ENCODE measurements at regions not wholly inside any gene's neighbourhood (a gene's known extent, or its start where the extent isn't known, plus 50 kb on each side); places are given as distances from the start of the nearest gene placed in this dataset.

DNA sequence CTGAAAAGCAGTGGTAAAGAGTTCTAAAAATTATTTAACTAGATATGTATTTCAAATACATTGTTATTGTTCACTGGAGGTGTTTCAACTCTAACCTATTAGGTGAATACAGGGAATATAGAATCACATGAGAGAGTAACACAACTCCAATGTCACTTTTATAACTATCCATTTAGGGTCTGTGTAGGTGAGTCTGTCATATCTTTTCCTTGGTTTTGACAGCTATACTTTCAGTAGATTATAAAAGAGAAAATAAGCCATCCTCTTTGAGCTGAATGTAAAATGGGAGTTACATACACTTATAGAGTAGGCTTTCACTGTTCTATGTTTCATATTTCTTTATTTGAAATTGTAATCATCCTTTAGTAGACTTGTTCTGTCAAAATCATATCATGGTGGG is 2321.0 kb downstream of the PCDH9 start:
- Histone ChIP-seq H3K9me3 (no peaks in the 10 kb centered on the region), H3K4me1 (no peaks in the 10 kb centered on the region), H3K27me3 (no peaks in the 10 kb centered on the region), H3K9ac (ENCODE audit: low read depth in 2 of 2, low read length in 2 of 2) (no peak overlapping the region), H3K36me3 (no peaks in the 10 kb centered on the region), H3K4me3 (no peak overlapping the region), H3K27ac (no peak overlapping the region)
- intact Hi-C loops (cut with DNase I), result no loop called here
- DNase-seq, result no peak
- TF ChIP-seq, protein P1, sequence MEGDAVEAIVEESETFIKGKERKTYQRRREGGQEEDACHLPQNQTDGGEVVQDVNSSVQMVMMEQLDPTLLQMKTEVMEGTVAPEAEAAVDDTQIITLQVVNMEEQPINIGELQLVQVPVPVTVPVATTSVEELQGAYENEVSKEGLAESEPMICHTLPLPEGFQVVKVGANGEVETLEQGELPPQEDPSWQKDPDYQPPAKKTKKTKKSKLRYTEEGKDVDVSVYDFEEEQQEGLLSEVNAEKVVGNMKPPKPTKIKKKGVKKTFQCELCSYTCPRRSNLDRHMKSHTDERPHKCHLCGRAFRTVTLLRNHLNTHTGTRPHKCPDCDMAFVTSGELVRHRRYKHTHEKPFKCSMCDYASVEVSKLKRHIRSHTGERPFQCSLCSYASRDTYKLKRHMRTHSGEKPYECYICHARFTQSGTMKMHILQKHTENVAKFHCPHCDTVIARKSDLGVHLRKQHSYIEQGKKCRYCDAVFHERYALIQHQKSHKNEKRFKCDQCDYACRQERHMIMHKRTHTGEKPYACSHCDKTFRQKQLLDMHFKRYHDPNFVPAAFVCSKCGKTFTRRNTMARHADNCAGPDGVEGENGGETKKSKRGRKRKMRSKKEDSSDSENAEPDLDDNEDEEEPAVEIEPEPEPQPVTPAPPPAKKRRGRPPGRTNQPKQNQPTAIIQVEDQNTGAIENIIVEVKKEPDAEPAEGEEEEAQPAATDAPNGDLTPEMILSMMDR (IDR thresholded peaks at IDR 0.05), result no peak

DNA sequence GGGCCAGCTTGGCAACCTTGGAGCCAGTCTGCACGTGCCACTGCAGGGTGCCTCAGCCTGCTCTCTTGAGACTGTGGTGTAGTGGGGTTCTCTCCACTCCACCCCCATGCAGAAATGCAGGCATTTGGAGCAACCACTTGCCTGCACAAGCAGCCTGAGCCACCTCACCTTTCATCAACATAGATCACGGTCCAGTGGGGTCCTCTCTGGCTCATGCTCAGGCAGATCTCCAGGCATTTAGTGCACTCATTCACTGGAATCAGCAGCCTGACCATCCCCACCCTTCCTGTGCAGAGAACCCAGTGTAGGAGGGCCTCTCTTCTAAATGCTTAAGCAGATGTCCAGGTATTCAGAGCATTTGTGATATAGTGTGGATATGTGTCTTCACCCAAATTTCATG is 2330.1 kb downstream of the PCDH9 start:
- Histone ChIP-seq H3K4me3 (no peak overlapping the region), H3K4me1 (no peaks in the 10 kb centered on the region), H3K27ac (no peak overlapping the region), H3K27me3 (no peaks in the 10 kb centered on the region), H3K9me3 (no peaks in the 10 kb centered on the region), H3K36me3 (no peaks in the 10 kb centered on the region), H3K9ac (ENCODE audit: low read depth in 2 of 2, low read length in 2 of 2) (no peak overlapping the region)
- TF ChIP-seq, protein P1 (IDR thresholded peaks at IDR 0.05), result no peak
- intact Hi-C loops (cut with DNase I), result no loop called here
- DNase-seq, result no peak

DNA sequence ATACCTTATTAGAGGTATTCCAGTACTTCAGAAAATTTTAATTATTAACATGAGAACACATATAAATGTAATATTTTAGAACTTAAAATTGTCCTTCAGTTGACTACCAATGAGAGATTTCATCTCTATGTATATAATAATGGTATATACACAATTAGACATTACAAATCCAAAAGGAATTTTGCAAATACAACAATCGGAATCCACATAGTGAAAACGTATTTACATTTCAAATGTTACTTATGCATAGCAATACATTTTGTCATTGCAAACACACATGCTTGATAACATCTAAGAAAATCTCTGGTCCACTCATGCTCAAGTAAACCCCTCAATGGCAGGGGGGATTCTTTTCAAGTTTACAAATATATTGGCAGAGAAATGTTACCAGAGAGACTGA is 2345.2 kb downstream of the PCDH9 start:
- Histone ChIP-seq H3K36me3 (no peaks in the 10 kb centered on the region), H3K27ac (no peak overlapping the region), H3K9me3 (no peaks in the 10 kb centered on the region), H3K4me3 (no peak overlapping the region), H3K27me3 (no peaks in the 10 kb centered on the region), H3K9ac (ENCODE audit: low read depth in 2 of 2, low read length in 2 of 2) (no peak overlapping the region), H3K4me1 (no peaks in the 10 kb centered on the region)
- TF ChIP-seq, protein P1 (IDR thresholded peaks at IDR 0.05), result no peak
- DNase-seq, result no peak
- intact Hi-C loops (cut with DNase I), result no loop called here

DNA sequence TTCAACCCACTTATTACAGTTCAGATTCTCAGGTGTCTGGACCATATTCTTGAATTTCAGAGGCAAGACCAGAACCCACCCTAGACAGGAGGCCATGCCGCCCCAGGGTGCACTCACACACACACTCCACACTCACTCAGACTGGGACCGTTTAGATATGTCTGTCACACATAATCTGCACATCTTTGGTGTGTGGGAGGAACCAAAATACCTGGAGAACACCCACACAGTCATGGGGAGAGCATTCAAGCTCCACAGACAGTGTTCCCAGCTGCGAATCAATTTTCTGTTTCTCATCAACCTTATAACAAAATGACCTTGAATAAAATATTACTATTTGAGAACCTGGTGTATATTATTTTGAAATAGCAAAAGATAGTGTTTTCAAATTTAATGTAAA is 2353.0 kb downstream of the PCDH9 start:
- Histone ChIP-seq H3K9ac (ENCODE audit: low read depth in 2 of 2, low read length in 2 of 2) (no peak overlapping the region), H3K4me1 (no peaks in the 10 kb centered on the region), H3K36me3 (no peaks in the 10 kb centered on the region), H3K9me3 (no peaks in the 10 kb centered on the region), H3K27ac (no peak overlapping the region), H3K27me3 (no peaks in the 10 kb centered on the region), H3K4me3 (no peak overlapping the region)
- intact Hi-C loops (cut with DNase I), result no loop called here
- TF ChIP-seq, protein P1 (IDR thresholded peaks at IDR 0.05), result no peak
- no peak for DNase-seq

DNA sequence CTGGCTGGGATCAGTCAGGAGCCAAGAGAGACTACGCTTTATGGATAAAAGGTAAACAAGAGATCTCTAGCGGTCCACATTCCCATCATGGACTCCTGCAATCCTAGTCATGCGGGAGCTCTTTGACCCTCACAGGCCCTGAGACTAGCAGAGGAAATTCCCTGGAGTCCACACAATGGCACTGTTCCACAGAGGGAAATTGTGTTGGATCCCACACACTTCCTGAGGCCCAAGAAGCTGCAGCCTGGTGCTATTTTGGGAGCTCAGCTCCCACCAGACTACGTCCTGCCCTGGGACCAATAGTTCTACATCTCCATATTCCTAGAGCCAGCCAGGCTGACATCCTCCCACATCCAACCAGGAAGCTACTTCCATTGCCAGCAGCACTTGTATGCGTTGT is 2358.4 kb downstream of the PCDH9 start:
- TF ChIP-seq, protein P1 (IDR thresholded peaks at IDR 0.05), result no peak
- no peaks in the 10 kb centered on the region for H3K36me3 ChIP-seq

DNA sequence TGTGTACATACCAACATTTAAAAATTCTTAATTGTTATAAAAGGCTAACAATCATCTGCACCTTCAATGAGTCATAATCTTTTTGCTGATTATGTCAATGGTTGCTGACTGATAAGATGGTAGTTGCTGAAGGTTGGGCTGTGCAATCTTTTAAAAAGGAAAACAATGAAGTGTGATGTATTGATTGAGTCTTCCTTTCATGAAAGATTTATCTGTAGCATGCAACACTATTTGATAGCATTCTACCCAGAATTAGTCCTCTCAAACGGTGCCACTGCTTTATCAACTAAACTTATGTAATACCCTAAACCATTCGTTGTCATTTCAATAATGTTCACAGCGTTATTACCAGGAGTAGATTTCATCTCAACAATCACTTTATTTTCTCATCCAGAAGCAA is 2360.6 kb downstream of the PCDH9 start:
- H3K4me3 ChIP-seq, result no peak overlapping the region

More for the DNA sequence above, 2358.4 kb downstream of the PCDH9 start:
- Histone ChIP-seq H3K9me3 (no peaks in the 10 kb centered on the region), H3K27me3 (no peaks in the 10 kb centered on the region), H3K4me1 (no peaks in the 10 kb centered on the region), H3K4me3 (no peak overlapping the region), H3K9ac (ENCODE audit: low read depth in 2 of 2, low read length in 2 of 2) (no peak overlapping the region), H3K27ac (no peak overlapping the region)
- no peak for DNase-seq
- intact Hi-C loops (cut with DNase I), result no loop called here

More for the DNA sequence above, 2360.6 kb downstream of the PCDH9 start:
- DNase-seq, result no peak
- H3K27me3 ChIP-seq, result no peaks in the 10 kb centered on the region
- H3K27ac ChIP-seq, result no peak overlapping the region
- intact Hi-C loops (cut with DNase I), result no loop called here
- H3K4me1 ChIP-seq, result no peaks in the 10 kb centered on the region
- TF ChIP-seq, protein P1 (IDR thresholded peaks at IDR 0.05), result no peak
- no peaks in the 10 kb centered on the region for H3K36me3 ChIP-seq
- no peaks in the 10 kb centered on the region for H3K9me3 ChIP-seq
- H3K9ac ChIP-seq (ENCODE audit: low read depth in 2 of 2, low read length in 2 of 2), result no peak overlapping the region

Measured in colonic mucosa (tissue), 4 donors.